Stomach (tissue), 8 donors: ENCODE measurements at regions not wholly inside any gene's neighbourhood (a gene's known extent, or its start where the extent isn't known, plus 50 kb on each side); places are given as distances from the start of the nearest gene placed in this dataset.

Experiments
- DNase-seq, 2 donors: peaks; one replicate each; pipeline versions ENCODE4 v3.0.0 to v3.0.0-alpha.2; 2013 to 2019
- H3K27ac ChIP-seq, 5 donors: fragments of 200-600 bp in 4 of 5; sonication (generic) in 4 of 5; one replicate each; pipeline ENCODE4 v1.5.1; 2013 to 2019; ENCODE audit warnings: mild to moderate bottlenecking in 1 of 5, moderate library complexity in 1 of 5
- H3K27me3 ChIP-seq, 3 donors: fragments of 200-600 bp; sonication (generic); one replicate each; pipeline ENCODE4 v1.5.1; 2017 to 2019; ENCODE audit warnings: mixed run types in 1 of 3
- H3K36me3 ChIP-seq, 4 donors: fragments of 200-600 bp; sonication (generic); 1 replicate in 3 of 4; 2 replicates in 1 of 4; pipeline ENCODE4 v1.5.1; 2016 to 2019
- H3K4me1 ChIP-seq, 4 donors: fragments of 200-600 bp; sonication (generic); one replicate each; pipeline ENCODE4 v1.5.1; 2016 to 2019
- H3K4me3 ChIP-seq, 4 donors: fragments of 200-600 bp; sonication (generic) in 3 of 4; one replicate each; pipeline ENCODE4 v1.5.1; 2016 to 2019; ENCODE audit warnings: mild to moderate bottlenecking in 1 of 4
- H3K9me3 ChIP-seq, 4 donors: fragments of 200-600 bp; sonication (generic); one replicate each; pipeline ENCODE4 v1.5.1; 2016 to 2019
- EP300 ChIP-seq: sonication (generic); formaldehyde crosslinking; IDR thresholded peaks from one replicate; pipeline ENCODE4 v1.6.1; 2017; ENCODE audit warnings: antibody characterized with exemption
- POLR2A ChIP-seq, 4 donors: fragments of 450-650 bp; IDR thresholded peaks; one replicate each; pipeline ENCODE4 v1.6.1; 2016; ENCODE audit warnings: antibody characterized with exemption in 4 of 4, control low read depth in 2 of 4, mild to moderate bottlenecking in 1 of 4, moderate library complexity in 1 of 4
- POLR2AphosphoS5 ChIP-seq, 3 donors: sonication (generic); formaldehyde crosslinking; IDR thresholded peaks; one replicate each; pipeline ENCODE4 v1.6.1; 2016; ENCODE audit warnings: antibody characterized with exemption in 3 of 3
- WGBS, 5 donors: extraction: QIAGEN DNeasy Blood & Tissue Kit in 3 of 5; methylation state at CpG; one replicate each; pipeline versions ENCODE4 v1.1.5 to v1.1.7; 2013 to 2018; 5-methylcytosine and 5-hydroxymethylcytosine counted together
- intact Hi-C: fragments of 100-400 bp; cut with DNase I; formaldehyde crosslinking; loops from one replicate; pipeline ENCODE4 v1.15.1; 2023; ENCODE audit warnings: low total_unique reads
- TF ChIP-seq, protein P1 (sequence below), 7 experiments: fragments of 450-650 bp in 4 of 7; fragments of 200-600 bp in 3 of 7; sonication (generic) in 3 of 7; IDR thresholded peaks; one replicate each; pipeline ENCODE4 v1.5.1; 2016 to 2019; ENCODE audit warnings: antibody characterized with exemption in 7 of 7, control low read depth in 2 of 7, mild to moderate bottlenecking in 1 of 7
- donor health status: healthy with polysubstance abuse.
- donor health status: Bipolar disorder and iron deficiency.
- donor health status: healthy.

DNA sequence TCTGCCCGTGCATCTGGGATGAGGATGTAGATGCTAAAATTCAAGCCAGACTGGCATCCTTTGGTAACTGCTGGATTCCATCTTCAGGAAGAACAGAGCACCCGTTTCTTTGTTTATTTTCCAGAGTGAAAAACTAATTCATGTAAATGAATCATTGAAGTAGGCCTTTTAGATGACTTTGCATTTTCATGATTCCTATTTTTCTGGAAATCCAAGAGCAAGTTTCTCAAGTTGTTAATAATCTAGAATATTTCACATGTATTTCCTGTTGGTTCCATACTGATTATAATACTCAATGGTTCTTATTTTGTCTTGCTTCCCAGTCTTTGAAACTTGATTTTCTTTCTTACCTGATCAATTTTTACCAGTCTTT, 328.4 kb downstream of the LPIN1 start:
- Histone ChIP-seq H3K4me1 (no peaks in the 10 kb centered on the region), H3K27me3 (no peaks in the 10 kb centered on the region), H3K9me3 (no peaks in the 10 kb centered on the region), H3K4me3 (no peak overlapping the region), H3K36me3 (no peaks in the 10 kb centered on the region), H3K27ac (no peak overlapping the region)
- WGBS, 5 donors, result 52 to 73% (median 63%) methylated on average over 2 of the region's 2 CpGs
- intact Hi-C loops, result no loop called here
- TF ChIP-seq, protein P1, sequence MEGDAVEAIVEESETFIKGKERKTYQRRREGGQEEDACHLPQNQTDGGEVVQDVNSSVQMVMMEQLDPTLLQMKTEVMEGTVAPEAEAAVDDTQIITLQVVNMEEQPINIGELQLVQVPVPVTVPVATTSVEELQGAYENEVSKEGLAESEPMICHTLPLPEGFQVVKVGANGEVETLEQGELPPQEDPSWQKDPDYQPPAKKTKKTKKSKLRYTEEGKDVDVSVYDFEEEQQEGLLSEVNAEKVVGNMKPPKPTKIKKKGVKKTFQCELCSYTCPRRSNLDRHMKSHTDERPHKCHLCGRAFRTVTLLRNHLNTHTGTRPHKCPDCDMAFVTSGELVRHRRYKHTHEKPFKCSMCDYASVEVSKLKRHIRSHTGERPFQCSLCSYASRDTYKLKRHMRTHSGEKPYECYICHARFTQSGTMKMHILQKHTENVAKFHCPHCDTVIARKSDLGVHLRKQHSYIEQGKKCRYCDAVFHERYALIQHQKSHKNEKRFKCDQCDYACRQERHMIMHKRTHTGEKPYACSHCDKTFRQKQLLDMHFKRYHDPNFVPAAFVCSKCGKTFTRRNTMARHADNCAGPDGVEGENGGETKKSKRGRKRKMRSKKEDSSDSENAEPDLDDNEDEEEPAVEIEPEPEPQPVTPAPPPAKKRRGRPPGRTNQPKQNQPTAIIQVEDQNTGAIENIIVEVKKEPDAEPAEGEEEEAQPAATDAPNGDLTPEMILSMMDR (IDR thresholded peaks at IDR 0.05), result no peak
- DNase-seq, result no peak

GRCh38 chr2:12075603-12076002, 329.2 kb downstream of the LPIN1 start:
- no peaks in the 10 kb centered on the region for H3K27me3 ChIP-seq
- TF ChIP-seq, protein P1 (IDR thresholded peaks at IDR 0.05), result no peak
- no peak for TF ChIP-seq POLR2A (IDR thresholded peaks at IDR 0.05)
- TF ChIP-seq EP300, result no peak
- TF ChIP-seq POLR2AphosphoS5 (IDR thresholded peaks at IDR 0.05), result no peak
- 81 to 88% (median 85%) methylated on average over 3 of the region's 3 CpGs for WGBS, 5 donors
- H3K4me3 ChIP-seq, result no peak overlapping the region
- no peaks in the 10 kb centered on the region for H3K9me3 ChIP-seq
- intact Hi-C loops, result no loop called here
- H3K4me1 ChIP-seq, result no peaks in the 10 kb centered on the region
- DNase-seq, result no peak
- H3K27ac ChIP-seq, result no peak overlapping the region
- no peaks in the 10 kb centered on the region for H3K36me3 ChIP-seq

GRCh38 chr2:12076810-12077209, 330.4 kb downstream of the LPIN1 start:
- intact Hi-C loops, result no loop called here
- no peaks in the 10 kb centered on the region for H3K9me3 ChIP-seq
- no peak overlapping the region for H3K27ac ChIP-seq
- WGBS, 5 donors, result 43 to 64% (median 56%) methylated on average over 5 of the region's 5 CpGs
- TF ChIP-seq POLR2A (IDR thresholded peaks at IDR 0.05) (no peak), POLR2AphosphoS5 (IDR thresholded peaks at IDR 0.05) (no peak), EP300 (no peak)
- TF ChIP-seq, protein P1 (IDR thresholded peaks at IDR 0.05), result no peak
- peak in 1 of 2 donors; percentile 58 for DNase-seq
- H3K4me1 ChIP-seq, result no peaks in the 10 kb centered on the region
- H3K4me3 ChIP-seq, result no peak overlapping the region
- H3K36me3 ChIP-seq, result no peaks in the 10 kb centered on the region
- H3K27me3 ChIP-seq, result no peaks in the 10 kb centered on the region

DNA sequence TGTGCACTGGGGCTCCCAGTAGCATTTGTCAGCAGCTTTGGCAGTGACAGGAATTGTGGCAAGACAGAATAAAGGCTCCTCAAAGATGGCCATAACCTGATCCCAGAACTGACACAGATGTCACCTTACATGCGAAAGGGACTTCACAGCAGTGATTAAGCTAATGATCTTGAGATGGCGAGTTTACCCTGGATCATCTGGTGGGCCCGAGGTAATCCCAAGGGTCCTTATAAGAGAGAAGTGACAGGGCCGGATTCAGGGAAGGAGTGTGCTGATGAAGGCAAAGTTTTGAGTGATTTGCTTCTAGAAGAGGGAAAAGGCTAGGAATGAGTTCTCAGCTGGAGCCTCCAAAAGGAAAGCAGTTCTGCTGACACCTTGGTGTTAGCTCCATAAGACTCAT, 333.9 kb downstream of the LPIN1 start:
- no peak for DNase-seq
- intact Hi-C loops, result no loop called here
- no peak overlapping the region for H3K4me3 ChIP-seq
- H3K9me3 ChIP-seq, result no peaks in the 10 kb centered on the region
- no peaks in the 10 kb centered on the region for H3K27me3 ChIP-seq
- 88 to 97% (median 94%) methylated on average over 4 of the region's 4 CpGs for WGBS, 5 donors
- TF ChIP-seq POLR2AphosphoS5 (IDR thresholded peaks at IDR 0.05), result no peak
- TF ChIP-seq, protein P1 (IDR thresholded peaks at IDR 0.05), result no peak
- TF ChIP-seq POLR2A (IDR thresholded peaks at IDR 0.05), result no peak
- TF ChIP-seq EP300, result no peak
- H3K36me3 ChIP-seq, result no peaks in the 10 kb centered on the region
- H3K27ac ChIP-seq, result no peak overlapping the region
- no peaks in the 10 kb centered on the region for H3K4me1 ChIP-seq
